ACHN (cell line): ENCODE measurements at regions not wholly inside any gene's neighbourhood (a gene's known extent, or its start where the extent isn't known, plus 50 kb on each side); places are given as distances from the start of the nearest gene placed in this dataset.
A peak's percentile ranks its signal among the peaks of the same experiment; 100 is the strongest.

Experiments used
- DNase-seq: peaks from one replicate; pipeline ENCODE4 v3.0.0-alpha.2; 2015
- in situ Hi-C: cut with HindIII; loops from 2 replicates; pipeline ENCODE4 v1.10.0; 2017; ENCODE audit warnings: low sequenced_read_pairs, low pct_ligation_motif_present, low pct_unique_long_range_greater_than_20kb

DNA sequence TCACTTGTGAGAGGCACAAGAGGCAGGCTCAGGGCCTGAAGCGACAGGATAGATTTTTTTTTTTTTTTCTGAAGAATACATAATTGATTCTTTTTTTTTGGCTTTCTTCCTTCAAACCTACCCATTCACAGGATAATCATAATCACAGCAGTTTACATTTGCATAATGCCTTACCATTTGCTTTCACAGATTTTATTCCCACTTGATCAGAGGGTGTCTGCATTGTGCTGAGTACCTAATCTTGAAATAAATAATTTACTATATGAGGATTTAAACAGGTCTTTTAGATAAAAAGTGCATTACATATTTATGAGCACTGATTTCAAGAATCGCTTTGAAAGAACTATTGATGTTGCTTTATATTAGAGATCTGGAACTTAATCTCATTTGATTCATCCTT lies 219.3 kb downstream of the SPRY1 start:
- in situ Hi-C loops: no loop called here

DNA sequence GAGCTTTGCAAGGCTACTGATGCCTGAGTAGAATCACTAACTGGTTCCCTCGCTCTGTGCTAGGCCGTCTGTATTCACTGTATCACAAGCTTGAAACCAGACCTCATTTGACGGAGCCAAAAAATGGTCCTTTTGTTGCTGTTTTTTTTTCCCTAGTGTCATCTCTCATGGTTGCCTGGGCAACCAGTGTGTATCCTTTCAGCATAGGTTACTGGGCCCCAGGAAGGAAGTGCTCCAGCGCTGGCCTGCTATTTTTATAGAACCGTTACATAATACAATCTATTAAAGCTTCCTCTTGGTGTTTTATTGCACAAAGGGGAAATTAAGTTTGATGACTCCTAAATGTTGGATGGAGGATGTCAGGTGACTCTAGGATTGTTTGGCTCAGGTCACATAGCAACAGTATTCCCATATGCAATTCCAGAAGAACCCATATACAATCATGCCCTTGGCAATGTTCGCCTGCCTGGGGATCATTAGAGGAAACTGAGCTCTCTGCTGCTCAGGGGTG lies 220.4 kb downstream of the SPRY1 start:
- no peak for DNase-seq
- in situ Hi-C loops: no loop called here

More for the DNA sequence above, 219.3 kb downstream of the SPRY1 start:
- DNase-seq: no peak

DNA sequence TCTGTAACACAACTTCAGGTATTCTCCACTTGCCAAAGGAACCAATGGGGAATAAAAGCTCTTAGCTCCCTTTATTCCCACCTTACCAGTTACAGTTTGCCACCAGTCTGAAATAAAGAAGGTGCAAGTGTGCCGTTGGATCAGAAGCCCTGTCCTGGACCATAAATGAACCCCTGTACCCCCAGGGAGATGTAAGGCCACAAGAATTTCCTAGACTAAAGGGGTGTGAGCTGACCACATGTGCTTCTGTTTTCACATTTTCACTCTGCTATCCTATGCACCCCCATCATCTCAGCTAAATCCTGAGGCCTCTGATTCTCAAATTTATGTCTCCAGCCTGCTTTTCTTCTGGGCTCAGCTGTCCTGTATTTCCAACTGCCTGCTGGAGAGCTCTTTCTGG lies 221.2 kb downstream of the SPRY1 start:
- no peak for DNase-seq
- in situ Hi-C loops: no loop called here

DNA sequence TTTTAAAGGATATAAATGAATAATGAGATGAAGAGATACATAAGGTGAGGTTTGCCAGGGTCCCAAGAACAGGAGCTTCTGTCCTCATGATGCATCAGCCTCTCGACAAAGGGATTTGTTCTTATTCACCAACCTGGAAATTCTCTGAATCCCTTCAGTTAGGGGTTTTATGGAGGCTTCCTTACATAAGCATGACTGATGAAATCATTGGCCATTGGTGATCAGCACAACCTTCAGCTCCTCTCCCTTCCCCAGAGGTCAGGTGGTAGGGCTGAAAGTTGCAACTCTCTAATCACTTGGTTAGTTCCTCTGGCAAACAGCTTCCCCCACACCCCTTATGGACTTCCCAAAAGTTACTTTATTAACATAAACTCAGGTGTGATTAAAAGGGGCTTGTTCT lies 222.0 kb downstream of the SPRY1 start:
- in situ Hi-C loops: no loop called here
- no peak for DNase-seq

DNA sequence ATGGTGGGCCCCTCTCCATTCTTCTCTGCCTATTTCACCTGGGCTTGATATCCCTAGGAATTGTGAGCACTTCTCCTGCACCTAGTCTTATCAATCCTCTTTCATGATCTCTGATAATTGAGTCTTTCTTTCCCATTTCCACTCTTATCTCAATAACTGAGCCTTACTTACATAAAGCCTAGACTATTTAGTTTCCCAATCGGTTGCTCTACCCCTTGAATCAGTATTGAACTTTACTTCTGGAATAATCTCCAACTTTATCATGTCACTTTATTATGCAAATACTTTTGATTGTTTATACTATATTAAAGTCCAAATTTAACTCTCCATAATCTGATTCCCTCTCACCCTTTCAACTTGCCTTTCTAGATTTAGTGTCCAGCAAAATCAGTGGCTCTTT lies 222.7 kb downstream of the SPRY1 start:
- in situ Hi-C loops: no loop called here

DNA sequence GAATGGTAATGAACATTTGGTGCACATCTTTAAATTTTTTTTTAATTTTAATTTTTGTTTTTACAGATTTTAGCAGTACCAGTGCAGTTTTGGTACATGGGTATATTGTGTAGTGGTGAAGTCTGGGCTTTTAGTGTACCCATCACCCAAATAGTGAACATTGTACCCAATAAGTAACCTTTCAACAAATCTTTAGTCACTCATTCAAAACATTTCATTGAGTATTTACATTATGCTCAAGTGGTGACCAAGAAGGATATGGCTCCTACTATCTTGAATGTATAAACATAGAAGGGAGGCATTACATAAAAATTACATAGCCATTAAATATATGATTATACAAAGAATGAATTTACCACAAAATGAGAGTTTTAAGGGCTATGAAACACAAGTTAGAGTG lies 223.3 kb downstream of the SPRY1 start:
- DNase-seq: no peak
- in situ Hi-C loops: no loop called here

More for the DNA sequence above, 222.7 kb downstream of the SPRY1 start:
- DNase-seq: no peak

DNA sequence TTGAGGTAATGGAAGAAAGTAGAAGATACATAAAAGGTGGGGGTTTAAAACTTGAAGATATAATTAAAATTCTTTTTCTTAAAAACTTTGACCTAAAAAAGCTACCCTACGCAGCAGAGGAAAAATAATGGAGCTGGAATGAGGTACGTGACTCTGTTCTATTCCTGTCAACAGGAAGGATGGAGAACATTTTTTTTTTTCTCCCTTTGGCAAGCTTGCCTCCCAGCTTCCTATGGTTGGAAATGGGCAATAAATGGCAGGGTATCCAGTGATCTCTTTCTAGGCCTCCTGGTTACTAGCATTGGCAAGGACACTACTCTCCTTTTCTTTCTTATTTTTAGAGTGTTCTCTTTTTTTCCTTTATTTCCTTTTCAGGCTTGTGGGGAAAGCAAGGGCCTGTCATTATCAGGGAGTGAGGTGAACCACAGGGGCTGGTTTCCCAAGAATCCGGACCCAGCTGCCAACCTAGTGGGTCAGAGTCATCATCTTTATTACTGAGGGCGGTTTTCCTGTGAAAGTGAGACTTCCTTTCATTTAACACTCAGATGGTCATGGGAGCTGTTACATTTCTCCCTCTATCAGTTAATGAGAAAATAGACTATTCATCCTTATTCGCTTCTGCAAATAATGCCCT lies 224.6 kb downstream of the SPRY1 start:
- in situ Hi-C loops: no loop called here

DNA sequence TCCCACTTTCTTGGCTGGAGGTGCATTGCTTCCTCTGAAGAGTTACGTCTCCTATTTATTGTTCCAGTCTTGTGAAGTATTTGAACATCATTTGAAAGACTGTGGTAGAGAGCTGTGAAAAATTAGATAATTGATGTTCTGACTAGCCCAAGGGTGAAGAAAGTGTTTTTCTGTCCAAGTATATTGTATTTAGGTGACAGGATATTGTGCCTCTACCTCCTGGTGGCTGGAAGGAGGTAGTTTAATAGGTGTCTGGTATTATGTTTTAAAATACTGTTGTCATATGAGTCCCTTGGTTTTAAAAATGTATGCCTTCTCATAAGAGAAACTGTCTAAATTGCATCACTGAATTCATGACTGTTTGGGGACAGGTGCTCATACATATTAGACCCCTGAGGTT lies 226.0 kb downstream of the SPRY1 start:
- DNase-seq: no peak
- in situ Hi-C loops: no loop called here

More for the DNA sequence above, 224.6 kb downstream of the SPRY1 start:
- DNase-seq: no peak

DNA sequence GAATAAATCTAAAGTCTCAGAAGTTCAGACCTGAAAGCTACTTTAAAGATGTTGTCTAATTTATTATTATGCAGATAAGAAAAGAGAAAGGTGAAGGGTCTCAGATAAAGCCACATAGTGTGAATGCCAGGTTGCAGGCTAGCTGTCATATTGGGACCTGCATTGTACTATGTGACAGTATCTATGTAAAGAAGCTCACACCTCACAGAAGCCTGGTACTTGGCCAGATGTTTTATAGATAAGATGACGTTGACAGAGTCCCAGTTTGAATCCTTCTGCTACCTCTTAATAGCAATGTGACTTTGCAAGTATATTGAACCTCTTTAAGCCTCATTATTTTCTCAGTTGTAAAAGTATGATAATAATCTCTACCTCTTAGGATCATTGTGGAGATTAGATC lies 227.0 kb downstream of the SPRY1 start:
- in situ Hi-C loops: no loop called here
- DNase-seq: no peak

DNA sequence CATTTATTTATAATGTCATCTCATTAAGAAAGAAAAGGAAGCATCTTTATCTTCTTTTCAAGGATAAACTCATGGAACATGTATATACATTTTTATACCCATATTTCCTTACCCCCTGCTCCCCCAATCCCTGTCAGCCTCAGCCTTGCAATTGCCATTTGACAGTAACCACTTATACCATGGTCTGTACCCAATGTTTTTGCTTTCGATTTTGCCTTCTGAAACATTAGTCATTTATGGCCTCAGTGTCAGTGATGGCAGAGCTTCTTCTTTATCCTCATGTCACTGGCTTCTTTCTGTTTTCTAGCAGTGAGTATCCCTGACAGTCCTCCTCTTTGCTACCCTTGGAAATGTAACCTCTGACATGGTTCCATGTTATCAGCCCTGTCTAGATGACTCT lies 228.4 kb downstream of the SPRY1 start:
- in situ Hi-C loops: no loop called here
- DNase-seq: no peak

DNA sequence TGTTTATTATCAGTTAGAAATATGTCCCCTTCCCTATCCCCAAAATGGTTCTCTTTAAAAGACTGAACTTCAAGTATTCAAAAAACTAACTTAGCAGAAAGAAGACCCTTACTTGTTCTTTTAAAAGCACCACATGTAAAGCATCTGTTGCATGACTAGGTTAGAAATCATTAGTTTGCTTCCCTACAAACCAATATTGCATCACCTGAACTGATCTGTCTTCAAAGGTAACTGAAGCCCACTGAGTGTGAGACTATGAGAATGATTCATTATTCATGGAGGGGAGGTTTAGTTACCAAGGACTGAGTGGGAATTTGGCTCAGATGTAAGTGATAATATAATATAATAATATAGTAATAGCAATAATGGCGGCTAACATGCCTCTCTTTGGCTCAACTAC lies 231.7 kb downstream of the SPRY1 start:
- in situ Hi-C loops: no loop called here

DNA sequence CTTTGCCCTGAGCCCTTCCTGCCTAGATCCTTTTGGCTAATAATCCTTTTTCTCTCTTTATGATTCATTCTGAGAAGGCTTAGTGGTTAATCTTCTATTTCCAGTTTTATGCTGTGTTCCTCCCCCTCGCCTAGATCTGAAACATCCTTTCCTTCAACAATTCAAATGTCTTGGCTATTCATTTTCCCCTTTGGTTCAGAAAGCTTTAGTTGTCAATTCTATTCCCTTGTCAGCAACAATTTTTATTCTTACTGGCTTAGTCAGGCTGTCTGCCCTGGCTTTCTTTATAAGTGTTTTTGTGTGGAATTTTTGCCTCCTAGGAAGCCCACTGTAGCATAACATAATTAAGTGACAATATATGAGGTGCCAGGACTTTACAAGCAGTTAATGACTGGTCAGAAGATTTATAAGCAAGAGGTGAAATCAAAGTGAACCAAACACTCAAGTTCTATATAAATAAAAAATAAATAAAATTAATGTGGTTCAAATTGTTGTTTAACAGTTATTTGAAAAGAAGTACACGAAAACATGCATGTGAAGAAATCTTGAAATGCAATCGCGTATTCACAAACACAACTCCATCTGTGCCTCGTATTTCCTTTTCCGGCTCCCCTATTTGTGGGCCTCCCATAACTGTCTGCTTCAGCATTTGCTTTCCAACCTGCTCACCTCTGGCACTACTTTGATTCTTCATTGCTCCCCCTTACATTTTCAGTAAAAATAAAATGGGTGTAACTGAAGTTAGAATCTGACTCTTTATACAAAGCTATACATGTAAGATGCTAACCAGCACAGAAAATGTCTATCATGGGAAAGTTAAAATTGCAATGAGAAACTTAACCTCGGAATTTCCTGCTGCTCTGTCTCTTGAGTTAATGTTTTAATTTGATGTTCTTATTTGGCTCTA lies 235.4 kb downstream of the SPRY1 start:
- in situ Hi-C loops: no loop called here
- DNase-seq: no peak

More for the DNA sequence above, 231.7 kb downstream of the SPRY1 start:
- DNase-seq: no peak

DNA sequence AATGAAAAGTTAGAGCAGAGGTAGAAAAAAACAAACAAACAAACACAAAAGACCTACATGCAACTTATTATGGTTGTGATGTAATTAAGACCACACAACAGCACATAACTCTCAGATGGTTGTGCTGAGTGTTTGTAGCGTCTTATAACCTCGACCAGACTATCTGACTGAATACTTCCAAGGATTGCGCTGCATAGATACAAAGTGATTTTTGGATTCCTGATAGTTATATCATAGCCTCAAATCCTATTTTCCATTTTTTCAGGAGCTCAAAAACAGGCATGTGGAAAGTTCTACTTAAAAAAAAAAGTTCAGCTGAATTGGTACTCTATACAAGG lies 236.1 kb downstream of the SPRY1 start:
- in situ Hi-C loops: no loop called here
- DNase-seq: no peak

DNA sequence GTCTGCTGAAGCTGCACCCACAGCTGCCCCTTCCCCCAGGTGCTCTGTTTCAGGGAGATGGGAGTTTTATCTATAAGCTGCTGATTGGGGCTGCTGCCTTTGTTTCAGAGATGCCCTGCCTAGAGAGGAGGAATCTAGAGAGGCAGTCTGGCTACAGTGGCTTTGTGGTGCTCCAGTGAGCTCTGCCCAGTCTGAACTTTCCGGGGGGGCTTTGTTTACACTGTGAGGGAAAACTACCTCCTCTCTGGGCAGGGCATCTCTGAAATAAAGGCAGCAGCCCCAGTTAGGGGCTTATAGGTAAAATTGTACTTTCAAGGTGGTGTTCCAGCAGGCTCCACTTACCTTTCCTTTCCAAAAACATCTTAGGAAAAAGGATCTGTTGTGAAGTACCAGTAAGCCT lies 242.2 kb downstream of the SPRY1 start:
- no peak for DNase-seq
- in situ Hi-C loops: no loop called here

DNA sequence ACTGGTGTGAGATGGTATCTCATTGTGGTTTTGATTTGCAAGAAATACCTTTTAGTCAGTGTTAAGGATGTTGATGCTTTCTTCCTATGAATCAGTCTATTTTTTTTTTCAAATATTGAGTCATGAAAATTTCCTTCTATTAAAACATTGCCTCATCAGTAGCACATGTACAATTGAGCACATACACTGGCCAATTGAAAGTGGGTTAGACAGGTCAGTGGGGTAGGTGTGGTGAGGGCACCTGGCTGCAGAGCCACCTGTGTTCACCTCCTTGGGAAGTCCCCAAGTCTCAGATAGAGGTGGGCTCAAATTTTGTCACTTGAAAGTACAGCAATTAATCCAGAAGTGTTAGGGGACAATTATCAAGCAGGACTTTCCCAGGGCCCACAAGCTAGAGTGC lies 243.7 kb downstream of the SPRY1 start:
- in situ Hi-C loops: no loop called here

DNA sequence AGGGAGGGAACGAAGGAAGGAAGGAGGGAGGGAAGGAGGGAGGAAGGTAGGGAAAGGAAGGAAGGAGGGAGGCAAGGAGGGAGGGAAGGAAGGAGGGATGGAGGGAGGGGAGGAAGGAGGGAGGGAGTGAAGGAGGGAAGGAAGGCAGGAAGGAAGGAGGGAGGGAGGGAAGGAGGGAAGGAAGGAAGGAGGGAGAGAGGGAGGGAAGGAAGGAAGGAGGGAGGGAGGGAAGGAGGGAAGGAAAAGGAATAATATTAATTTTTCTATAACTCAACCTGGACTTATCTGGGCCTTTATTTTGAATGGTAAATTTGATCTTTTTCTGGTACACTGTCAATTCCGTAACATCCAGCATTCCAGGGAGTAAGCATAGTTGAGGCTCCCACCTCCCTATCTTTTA lies 244.2 kb downstream of the SPRY1 start:
- in situ Hi-C loops: no loop called here

More for the DNA sequence above, 243.7 kb downstream of the SPRY1 start:
- no peak for DNase-seq

DNA sequence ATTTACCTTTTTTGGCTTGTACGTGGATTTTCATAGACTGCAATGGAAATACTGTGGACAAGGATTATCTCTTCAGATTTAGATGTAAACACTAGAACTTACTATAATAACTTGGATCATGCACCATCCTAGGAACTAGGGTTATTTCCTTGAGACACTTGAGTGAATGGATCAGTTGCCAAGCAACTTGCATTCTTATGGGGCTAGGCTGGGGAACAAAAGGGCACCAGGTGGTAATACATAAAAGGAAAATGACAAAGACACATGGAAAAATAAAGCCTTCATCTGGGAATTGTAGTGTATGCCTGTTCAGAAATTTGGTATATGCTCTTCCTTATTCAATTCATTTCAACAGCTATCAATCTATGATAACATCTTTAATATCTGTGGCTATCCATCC lies 247.1 kb downstream of the SPRY1 start:
- DNase-seq: no peak
- in situ Hi-C loops: no loop called here

More for the DNA sequence above, 244.2 kb downstream of the SPRY1 start:
- no peak for DNase-seq

DNA sequence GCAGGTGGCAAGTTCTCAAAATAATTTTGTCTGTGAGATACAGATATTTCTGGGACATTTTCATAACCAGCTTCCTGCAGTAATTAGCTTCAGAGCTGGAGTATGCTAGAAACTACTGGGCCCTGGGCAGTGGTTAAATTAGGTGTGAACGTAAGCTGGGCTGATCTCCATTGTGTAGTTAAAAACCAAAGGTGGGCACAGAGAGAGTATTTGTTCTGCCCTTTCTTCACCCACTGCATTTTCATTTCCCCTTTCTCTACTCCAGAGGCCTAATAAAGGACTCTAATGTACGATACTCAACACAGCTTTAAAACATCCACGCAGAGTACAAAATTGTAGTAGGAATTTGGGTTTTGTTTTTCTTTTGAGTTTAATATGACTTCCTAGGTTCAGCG lies 252.7 kb downstream of the SPRY1 start:
- in situ Hi-C loops: no loop called here
- DNase-seq: no peak

DNA sequence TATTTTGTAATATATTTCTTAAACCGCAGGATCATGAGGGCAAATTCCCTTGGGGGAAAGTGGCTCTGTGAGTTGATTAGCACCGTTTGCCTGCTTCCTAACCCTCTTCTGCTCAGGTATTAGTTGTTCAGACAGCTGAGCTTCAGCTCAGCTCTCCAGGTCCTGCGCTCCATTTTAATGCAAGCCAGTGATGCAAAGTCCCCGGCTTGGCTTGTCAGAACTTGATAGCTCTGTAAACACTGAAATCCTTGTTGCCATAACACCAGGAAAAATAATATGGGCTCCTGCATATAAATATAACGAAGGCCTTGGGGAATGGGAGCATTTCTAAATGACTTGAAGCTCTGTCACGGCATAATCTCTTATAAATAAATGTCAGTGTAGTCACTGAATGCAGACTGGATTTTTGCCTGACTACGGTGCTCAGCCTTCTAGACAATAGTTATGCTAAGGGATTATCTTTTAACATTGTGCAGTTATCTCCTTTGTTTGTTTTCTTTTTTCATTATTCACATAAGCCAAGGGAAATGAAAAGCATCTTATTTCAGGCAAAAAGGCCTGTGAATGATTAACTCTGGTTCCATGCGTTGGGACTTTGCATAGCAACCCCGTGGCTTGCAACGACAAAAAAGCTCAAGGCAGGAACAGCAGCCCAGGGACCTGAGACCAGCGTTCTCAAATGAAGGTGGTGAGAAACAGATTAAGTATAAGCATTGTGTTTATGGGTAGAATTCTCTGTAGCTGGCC lies 253.2 kb downstream of the SPRY1 start:
- in situ Hi-C loops: no loop called here
- peak; percentile 24 for DNase-seq
